Neural progenitor cell (in vitro differentiated cells): ENCODE measurements at regions not wholly inside any gene's neighbourhood (a gene's known extent, or its start where the extent isn't known, plus 50 kb on each side); places are given as distances from the start of the nearest gene placed in this dataset.

Experiments
- EZH2 ChIP-seq: fragments of 200-600 bp; sonication (generic); IDR thresholded peaks from 2 replicates; pipeline ENCODE4 v1.6.1; 2017; ENCODE audit warnings: antibody characterized with exemption, mild to moderate bottlenecking, moderate library complexity
- TF ChIP-seq, protein P1 (sequence below): fragments of 200-600 bp; sonication (generic); IDR thresholded peaks from 2 replicates; pipeline ENCODE4 v1.5.1; 2017; ENCODE audit warnings: antibody characterized with exemption, mild to moderate bottlenecking

- TF ChIP-seq, protein P1, sequence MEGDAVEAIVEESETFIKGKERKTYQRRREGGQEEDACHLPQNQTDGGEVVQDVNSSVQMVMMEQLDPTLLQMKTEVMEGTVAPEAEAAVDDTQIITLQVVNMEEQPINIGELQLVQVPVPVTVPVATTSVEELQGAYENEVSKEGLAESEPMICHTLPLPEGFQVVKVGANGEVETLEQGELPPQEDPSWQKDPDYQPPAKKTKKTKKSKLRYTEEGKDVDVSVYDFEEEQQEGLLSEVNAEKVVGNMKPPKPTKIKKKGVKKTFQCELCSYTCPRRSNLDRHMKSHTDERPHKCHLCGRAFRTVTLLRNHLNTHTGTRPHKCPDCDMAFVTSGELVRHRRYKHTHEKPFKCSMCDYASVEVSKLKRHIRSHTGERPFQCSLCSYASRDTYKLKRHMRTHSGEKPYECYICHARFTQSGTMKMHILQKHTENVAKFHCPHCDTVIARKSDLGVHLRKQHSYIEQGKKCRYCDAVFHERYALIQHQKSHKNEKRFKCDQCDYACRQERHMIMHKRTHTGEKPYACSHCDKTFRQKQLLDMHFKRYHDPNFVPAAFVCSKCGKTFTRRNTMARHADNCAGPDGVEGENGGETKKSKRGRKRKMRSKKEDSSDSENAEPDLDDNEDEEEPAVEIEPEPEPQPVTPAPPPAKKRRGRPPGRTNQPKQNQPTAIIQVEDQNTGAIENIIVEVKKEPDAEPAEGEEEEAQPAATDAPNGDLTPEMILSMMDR = no peak
- TF ChIP-seq EZH2 = no peak
These were observed 164.0 kb upstream of the HES1 start for GRCh38 chr3:193971966-193972365.
